Hindlimb muscle (tissue), 1 donor: ENCODE measurements at regions not wholly inside any gene's neighbourhood (a gene's known extent, or its start where the extent isn't known, plus 50 kb on each side); places are given as distances from the start of the nearest gene placed in this dataset.
"Not testable (repeated sequence)": the region's sequence is repeated elsewhere in the genome, so short reads cannot be mapped to it uniquely, and the experiment has no call there.

ENCODE experiments used
- DNase-seq: peaks from one replicate; pipeline ENCODE4 v3.0.0-alpha.2; 2013

GRCh38 chr1:242900558-242900957, 354.5 kb downstream of the CEP170 start:
- DNase-seq = not testable (repeated sequence)

GRCh38 chr1:242890192-242890741, 364.8 kb downstream of the CEP170 start:
- peak; percentile 6 for DNase-seq

GRCh38 chr1:242886137-242886536, 361.6 kb upstream of the PLD5 start:
- no peak for DNase-seq

GRCh38 chr1:242880022-242880421, 355.5 kb upstream of the PLD5 start:
- not testable (repeated sequence) for DNase-seq

GRCh38 chr1:242877743-242878142, 353.2 kb upstream of the PLD5 start:
- DNase-seq = no peak

GRCh38 chr1:242877229-242877628, 352.7 kb upstream of the PLD5 start:
- no peak for DNase-seq

GRCh38 chr1:242876030-242876429, 351.5 kb upstream of the PLD5 start:
- DNase-seq = no peak

GRCh38 chr1:242873661-242874060, 349.2 kb upstream of the PLD5 start:
- DNase-seq = no peak

GRCh38 chr1:242872521-242872920, 348.0 kb upstream of the PLD5 start:
- no peak for DNase-seq

GRCh38 chr1:242871471-242872030, 347.1 kb upstream of the PLD5 start:
- no peak for DNase-seq

GRCh38 chr1:242870966-242871365, 346.5 kb upstream of the PLD5 start:
- DNase-seq = no peak

GRCh38 chr1:242856289-242856688, 331.8 kb upstream of the PLD5 start:
- DNase-seq = no peak

GRCh38 chr1:242854466-242854865, 330.0 kb upstream of the PLD5 start:
- no peak for DNase-seq

GRCh38 chr1:242847390-242847993, 323.0 kb upstream of the PLD5 start:
- DNase-seq = peak; percentile 9

- DNase-seq = no peak
Observed at GRCh38 chr1:242842094-242842493, 317.6 kb upstream of the PLD5 start.

- no peak for DNase-seq
Observed at GRCh38 chr1:242839101-242839500, 314.6 kb upstream of the PLD5 start.

- no peak for DNase-seq
Observed at GRCh38 chr1:242836423-242836822, 311.9 kb upstream of the PLD5 start.

- no peak for DNase-seq
Observed at GRCh38 chr1:242828828-242829227, 304.3 kb upstream of the PLD5 start.

- no peak for DNase-seq
Observed at GRCh38 chr1:242828199-242828598, 303.7 kb upstream of the PLD5 start.

- no peak for DNase-seq
Observed at GRCh38 chr1:242827538-242827937, 303.0 kb upstream of the PLD5 start.

- no peak for DNase-seq
Observed at GRCh38 chr1:242826701-242827336, 302.3 kb upstream of the PLD5 start.

GRCh38 chr1:242824435-242824834, 299.9 kb upstream of the PLD5 start:
- no peak for DNase-seq

GRCh38 chr1:242813490-242814091, 289.1 kb upstream of the PLD5 start:
- DNase-seq = no peak
